HL-60 (cell line): ENCODE measurements at regions not wholly inside any gene's neighbourhood (a gene's known extent, or its start where the extent isn't known, plus 50 kb on each side); places are given as distances from the start of the nearest gene placed in this dataset.

Experiments
- POLR2AphosphoS5 ChIP-seq: IDR thresholded peaks from 2 replicates; pipeline ENCODE4 v1.6.1; 2012; ENCODE audit warnings: low read depth
- TF ChIP-seq, protein P1 (sequence below): IDR thresholded peaks from one replicate; pipeline ENCODE4 v1.5.1; 2011; ENCODE audit warnings: low read length, control low read depth, inconsistent platforms; ENCODE audit not compliant: insufficient read depth

DNA sequence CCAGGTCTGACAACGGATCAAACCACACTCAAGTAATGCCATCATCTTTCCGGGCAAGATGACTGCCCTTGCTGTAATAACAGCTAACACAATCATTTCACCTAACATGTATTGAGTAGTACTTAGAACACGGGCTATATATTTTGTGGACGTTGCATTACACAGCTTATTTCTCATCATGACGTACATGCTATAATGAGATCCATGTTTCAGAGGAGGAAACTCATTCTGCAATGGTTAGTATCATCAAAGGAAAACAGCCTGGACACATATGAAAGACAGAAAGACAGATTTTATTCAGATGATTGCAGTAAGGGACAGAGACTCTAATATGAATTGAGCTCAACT is 446.7 kb downstream of the HS3ST3B1 start:
- TF ChIP-seq, protein P1, sequence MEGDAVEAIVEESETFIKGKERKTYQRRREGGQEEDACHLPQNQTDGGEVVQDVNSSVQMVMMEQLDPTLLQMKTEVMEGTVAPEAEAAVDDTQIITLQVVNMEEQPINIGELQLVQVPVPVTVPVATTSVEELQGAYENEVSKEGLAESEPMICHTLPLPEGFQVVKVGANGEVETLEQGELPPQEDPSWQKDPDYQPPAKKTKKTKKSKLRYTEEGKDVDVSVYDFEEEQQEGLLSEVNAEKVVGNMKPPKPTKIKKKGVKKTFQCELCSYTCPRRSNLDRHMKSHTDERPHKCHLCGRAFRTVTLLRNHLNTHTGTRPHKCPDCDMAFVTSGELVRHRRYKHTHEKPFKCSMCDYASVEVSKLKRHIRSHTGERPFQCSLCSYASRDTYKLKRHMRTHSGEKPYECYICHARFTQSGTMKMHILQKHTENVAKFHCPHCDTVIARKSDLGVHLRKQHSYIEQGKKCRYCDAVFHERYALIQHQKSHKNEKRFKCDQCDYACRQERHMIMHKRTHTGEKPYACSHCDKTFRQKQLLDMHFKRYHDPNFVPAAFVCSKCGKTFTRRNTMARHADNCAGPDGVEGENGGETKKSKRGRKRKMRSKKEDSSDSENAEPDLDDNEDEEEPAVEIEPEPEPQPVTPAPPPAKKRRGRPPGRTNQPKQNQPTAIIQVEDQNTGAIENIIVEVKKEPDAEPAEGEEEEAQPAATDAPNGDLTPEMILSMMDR = no peak
- no peak for TF ChIP-seq POLR2AphosphoS5
